GM18873 (cell line): ENCODE measurements at regions not wholly inside any gene's neighbourhood (a gene's known extent, or its start where the extent isn't known, plus 50 kb on each side); places are given as distances from the start of the nearest gene placed in this dataset.
"Not testable (repeated sequence)": the region's sequence is repeated elsewhere in the genome, so short reads cannot be mapped to it uniquely, and the experiment has no call there.

Experiments
- ATAC-seq: cut with Tn5 transposase; IDR thresholded peaks from one replicate; pipeline ENCODE4 v1.9.1; 2021; ENCODE audit warnings: mild to moderate bottlenecking, moderate library complexity, moderate number of reproducible peaks; ENCODE audit not compliant: unreplicated experiment, low FRiP score

DNA sequence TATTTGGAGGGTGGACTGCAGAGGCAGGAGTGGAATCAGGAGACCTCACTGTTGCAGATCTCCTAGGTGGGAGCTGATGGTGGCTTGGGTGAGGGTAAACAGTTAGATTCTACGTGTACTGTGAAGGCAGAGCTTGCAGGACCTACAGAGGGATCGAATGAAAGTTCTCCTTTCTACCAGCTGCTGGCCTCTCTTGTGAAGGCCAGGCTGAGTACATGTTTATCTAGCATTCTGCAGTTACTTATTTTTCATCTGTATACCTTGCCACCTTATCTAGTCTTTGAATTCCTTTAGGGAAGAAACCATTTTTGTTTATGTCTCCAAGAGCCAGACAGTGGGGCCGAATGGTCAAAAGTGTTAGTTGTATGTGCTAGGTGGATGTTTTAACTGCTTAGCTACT, 57.6 kb downstream of the PTTG1 start:
- no peak for ATAC-seq

DNA sequence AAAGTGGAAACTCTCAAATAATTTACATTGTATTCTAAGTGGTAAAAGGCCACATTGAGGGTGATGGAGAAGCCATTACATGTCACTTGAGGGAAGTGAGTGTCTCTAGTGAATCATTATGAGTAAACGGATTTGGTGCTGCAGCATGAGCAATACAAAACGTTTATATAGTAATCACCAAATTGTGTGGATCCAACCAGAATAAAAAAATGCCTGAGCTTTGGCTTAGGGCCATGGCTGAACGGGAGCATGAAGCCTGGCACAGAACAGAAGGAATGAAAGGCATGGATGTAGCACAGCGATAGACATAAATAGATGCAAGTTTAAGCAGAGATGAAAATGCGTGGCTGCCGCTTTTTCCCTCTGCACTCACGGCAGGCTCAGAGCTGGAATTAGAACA, 58.3 kb downstream of the PTTG1 start:
- ATAC-seq = no peak

- ATAC-seq = no peak
Measured at GRCh38 chr5:160480652-160481051, 59.0 kb downstream of the PTTG1 start.

DNA sequence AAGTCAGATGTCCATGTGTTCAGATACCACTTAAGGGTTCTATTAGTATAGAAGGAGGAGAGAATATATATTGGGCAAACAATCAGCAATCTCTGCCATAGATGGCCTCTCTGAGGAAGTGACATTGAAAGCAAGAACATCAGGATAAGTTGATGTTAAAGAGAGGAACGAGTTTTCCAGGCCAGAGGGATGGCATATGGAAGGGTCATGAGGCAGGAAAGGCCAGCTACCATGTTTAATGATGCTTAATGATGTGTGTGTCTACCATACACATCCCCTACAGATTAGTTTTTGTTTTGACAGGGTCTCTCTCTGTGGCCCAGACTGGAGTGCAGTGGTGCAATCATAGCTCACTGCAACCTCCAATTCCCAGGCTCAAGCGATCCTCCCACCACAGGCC, 63.0 kb downstream of the PTTG1 start:
- no peak for ATAC-seq

- ATAC-seq = no peak
Measured at GRCh38 chr5:160485364-160485969, 63.8 kb downstream of the PTTG1 start.

DNA sequence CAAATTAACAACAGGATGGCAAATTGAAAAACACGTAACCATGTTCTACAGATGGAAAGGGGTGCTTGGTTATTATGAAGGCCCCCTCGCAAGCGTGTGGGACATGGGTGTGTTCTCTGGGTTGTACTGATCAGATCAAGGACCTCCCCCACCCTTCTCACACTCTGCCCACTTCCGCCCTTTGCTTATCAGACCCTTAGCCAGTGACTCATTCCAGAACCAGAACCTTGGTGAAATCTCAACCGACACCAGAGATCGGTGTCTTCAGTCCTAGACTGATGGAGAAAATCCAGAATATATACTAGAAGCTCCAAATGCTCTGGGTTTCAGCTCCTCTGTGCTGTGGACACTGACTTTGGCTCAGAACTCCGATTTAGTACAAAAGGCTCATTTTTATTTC, 64.9 kb downstream of the PTTG1 start:
- peak; percentile 76 for ATAC-seq

DNA sequence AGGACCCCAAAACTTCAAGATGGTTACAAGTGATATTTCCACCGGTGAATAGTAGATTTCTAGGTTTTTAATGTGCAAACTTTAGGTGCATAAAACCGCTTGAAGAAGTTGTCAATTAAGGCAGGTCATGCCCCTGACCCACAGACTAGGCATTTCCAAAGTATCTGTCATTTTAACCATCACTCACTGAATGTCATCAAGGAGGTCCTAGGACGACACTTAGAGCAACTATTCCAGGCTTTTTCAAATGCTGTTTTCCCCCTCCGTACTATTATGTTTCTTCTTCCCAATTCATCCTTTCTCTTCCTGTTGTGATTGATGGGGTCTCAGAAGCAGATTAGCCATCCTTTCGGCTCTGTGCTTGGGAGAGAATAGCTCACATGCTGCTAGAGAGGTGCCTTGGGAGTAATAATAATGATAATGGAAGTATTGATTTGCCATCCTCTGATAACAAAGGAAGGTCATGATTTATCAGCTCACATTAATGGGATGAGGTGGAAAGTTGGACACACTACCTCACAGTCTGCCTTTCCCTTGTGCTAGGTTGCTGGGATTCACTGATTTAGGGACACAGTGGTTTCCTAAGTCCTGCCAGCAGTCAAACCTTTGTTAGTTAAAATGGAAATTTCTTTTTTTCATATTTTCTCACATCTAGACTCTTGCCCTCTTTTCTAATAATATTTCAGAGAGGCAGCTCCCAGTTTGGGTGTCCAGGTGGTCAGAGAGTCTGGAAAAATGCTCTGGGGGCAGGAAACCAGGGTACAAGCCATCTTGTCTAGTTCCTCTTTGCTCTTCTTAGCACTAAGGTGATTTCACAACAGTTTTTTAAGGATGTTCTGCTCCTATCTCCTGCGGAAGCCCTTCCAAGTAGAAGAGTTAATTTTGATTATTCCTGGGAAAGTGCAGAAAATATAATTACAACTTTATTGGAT, 67.0 kb downstream of the PTTG1 start:
- ATAC-seq = no peak

DNA sequence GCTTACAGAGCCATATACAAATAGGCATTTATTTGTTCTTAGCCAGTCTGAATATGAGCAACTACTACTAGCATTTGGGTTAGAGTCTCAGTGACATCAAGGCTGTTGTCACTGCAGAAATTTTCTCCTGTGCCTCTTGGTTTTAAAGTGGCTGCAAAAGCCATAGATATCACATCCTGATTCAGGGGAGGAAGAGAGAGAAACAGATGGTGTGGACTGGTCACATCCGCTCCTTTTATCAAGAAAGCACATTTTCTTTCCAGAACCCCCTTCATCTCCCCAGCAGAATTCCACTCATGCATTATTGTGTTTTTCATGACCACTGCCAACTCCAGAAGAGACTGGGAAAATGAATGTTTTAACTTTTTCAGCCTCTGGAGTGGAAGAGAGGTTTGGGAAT, 69.8 kb downstream of the PTTG1 start:
- ATAC-seq = no peak

DNA sequence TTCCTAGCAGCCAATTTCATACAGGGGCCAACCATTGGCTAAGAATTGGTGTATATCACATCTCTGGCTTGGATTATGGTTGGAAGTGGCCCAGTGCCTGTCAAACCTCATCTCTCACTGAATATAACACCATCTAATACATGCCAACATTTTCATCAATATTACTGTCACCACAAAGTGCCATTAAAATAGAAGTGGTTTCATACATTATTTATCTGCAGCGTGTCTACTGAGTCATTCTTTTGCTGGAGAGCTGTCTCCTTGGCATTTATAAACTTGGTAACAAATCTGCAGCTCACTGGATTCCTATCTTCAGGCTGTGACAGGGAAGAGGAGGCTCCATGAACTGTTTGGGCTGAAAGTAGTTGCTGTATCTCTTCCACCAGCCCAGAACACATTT, 70.9 kb downstream of the PTTG1 start:
- no peak for ATAC-seq

GRCh38 chr5:160493806-160494338, 72.2 kb downstream of the PTTG1 start:
- ATAC-seq = no peak

GRCh38 chr5:160494451-160494850, 72.8 kb downstream of the PTTG1 start:
- no peak for ATAC-seq

GRCh38 chr5:160496334-160496733, 74.7 kb downstream of the PTTG1 start:
- ATAC-seq = peak; percentile 64

- no peak for ATAC-seq
Measured at GRCh38 chr5:160496784-160497183, 75.1 kb downstream of the PTTG1 start.

GRCh38 chr5:160497878-160498277, 76.2 kb downstream of the PTTG1 start:
- no peak for ATAC-seq

DNA sequence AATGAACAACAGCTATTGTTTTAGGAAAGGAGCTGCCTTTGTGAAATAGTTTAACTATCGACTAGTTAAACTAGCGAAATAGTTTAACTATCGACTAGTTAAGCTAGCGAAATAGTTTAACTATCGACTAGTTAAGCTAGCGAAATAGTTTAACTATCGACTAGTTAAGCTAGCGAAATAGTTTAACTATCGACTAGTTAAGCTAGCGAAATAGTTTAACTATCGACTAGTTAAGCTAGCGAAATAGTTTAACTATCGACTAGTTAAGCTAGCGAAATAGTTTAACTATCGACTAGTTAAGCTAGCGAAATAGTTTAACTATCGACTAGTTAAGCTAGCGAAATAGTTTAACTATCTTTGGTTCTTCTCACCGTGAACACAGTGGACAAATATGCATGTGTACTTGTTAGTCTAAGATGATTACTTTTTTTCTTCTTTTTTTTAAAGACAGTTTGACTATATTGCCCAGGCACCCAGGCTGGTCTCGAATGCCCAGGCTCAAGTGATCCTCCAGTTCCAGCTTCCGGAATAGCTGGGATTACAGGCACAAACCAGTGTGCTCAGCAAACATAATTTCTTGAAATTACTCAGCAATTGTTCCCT, 76.9 kb downstream of the PTTG1 start:
- not testable (repeated sequence) for ATAC-seq

- no peak for ATAC-seq
Measured at GRCh38 chr5:160500786-160501779, 79.4 kb downstream of the PTTG1 start.

- no peak for ATAC-seq
Measured at GRCh38 chr5:160504906-160505305, 83.3 kb downstream of the PTTG1 start.

DNA sequence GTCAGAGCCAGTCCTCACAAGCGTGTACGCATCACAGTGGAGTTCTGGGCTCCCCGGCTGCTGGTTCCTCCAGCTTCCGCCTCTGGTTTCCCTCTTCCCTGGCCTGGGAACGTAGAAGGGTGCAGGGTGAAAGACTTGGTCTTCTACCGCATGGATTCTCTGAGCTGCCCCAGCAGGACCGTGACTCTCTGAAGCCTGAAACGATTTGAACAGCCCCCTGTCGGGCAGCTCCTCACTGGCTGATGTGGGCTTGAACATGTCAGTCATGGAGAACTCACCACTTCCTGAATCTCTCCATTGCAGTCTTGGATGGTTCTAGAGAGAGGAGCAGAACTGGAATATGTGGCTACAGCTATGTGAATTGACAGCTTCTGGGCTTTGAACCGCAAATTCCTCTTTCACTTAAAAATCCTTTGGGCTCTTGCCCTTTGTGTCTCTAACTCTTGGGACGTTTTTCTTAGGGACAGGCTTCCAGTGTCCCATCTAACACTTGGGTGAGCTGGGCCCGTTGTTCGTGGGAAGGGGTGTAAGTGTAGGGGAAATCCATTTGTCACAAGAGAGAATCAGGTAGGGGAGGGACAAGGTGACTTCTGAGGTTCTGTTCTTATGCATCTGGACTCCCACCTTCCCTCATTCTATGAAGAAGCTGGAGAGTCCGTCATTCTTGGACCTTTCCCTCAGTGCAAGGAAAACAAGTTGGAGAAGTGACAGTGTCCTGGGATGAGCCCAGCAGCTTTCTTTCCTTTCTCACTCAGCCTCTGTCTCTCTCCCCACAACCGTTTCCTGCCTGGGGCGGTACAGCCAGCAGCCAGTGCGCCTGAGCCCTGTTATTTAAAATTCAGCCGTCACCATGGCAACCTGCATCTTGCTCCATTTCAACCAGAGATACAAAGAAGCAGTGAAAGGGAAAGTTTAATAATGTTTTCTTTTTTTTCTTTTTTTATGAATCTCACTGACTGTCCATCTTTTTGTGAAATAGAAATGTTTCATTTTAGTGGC, 84.7 kb downstream of the PTTG1 start:
- ATAC-seq = peak; percentile 78

DNA sequence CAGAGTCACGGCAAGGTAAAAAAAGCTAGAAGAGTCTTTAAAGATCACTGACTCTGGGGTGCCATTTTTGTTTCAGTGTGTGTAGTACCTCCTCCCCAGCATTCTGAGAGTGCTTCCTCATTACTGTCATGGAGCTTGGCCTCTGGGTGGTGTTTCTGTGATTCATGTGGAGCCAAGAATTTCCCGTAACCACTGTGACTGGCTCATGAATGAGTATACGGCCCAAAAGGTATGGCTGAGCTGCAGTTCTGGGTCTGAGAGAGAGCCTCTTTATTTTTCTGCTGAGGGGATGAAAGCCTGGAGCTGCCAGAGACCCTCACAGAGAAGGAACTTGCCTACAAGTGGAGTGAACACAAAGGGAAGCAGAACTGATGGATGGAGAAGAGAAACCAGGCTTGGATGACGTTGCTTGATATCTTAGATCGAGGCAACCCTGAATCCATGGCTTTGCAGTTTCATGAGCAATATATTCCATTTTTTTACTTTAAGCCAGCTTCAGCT, 85.6 kb downstream of the PTTG1 start:
- ATAC-seq = no peak
